ENCODE measurements at regions not wholly inside any gene's neighbourhood (a gene's known extent, or its start where the extent isn't known, plus 50 kb on each side); places are given as distances from the start of the nearest gene placed in this dataset.

GRCh38 chr10:30769361-30769760, 139.8 kb upstream of the LYZL2 start:
- Mint-ChIP-seq H3K9me3 (ENCODE audit: unreplicated experiment) (peaks cover 12% of the 10 kb centered on the region), H3K36me3 (ENCODE audit: unreplicated experiment) (peaks cover 20% of the 10 kb centered on the region), H3K4me1 (ENCODE audit: low read depth, unreplicated experiment) (no peaks in the 10 kb centered on the region), H3K27ac (ENCODE audit: unreplicated experiment) (no peak overlapping the region), H3K4me3 (ENCODE audit: unreplicated experiment) (no peak overlapping the region), H3K27me3 (ENCODE audit: unreplicated experiment) (peaks cover 8% of the 10 kb centered on the region)
- DNase-seq: no peak
- TF ChIP-seq CTCF (IDR thresholded peaks at IDR 0.05; ENCODE audit: partially characterized antibody, unreplicated experiment): no peak

GRCh38 chr10:30765616-30766015, 136.1 kb upstream of the LYZL2 start:
- Mint-ChIP-seq H3K36me3 (ENCODE audit: unreplicated experiment) (peaks cover 11% of the 10 kb centered on the region), H3K9me3 (ENCODE audit: unreplicated experiment) (peaks cover 7% of the 10 kb centered on the region), H3K27me3 (ENCODE audit: unreplicated experiment) (peaks cover 6% of the 10 kb centered on the region), H3K4me3 (ENCODE audit: unreplicated experiment) (no peak overlapping the region), H3K27ac (ENCODE audit: unreplicated experiment) (no peak overlapping the region), H3K4me1 (ENCODE audit: low read depth, unreplicated experiment) (no peaks in the 10 kb centered on the region)
- no peak for TF ChIP-seq CTCF (IDR thresholded peaks at IDR 0.05; ENCODE audit: partially characterized antibody, unreplicated experiment)
- DNase-seq: no peak

- peaks cover 10% of the 10 kb centered on the region for H3K36me3 Mint-ChIP-seq (ENCODE audit: unreplicated experiment)
- no peaks in the 10 kb centered on the region for H3K4me1 Mint-ChIP-seq (ENCODE audit: low read depth, unreplicated experiment)
- H3K9me3 Mint-ChIP-seq (ENCODE audit: unreplicated experiment): peaks cover 8% of the 10 kb centered on the region
- no peak for DNase-seq
- H3K27ac Mint-ChIP-seq (ENCODE audit: unreplicated experiment): no peak overlapping the region
- peaks cover 6% of the 10 kb centered on the region for H3K27me3 Mint-ChIP-seq (ENCODE audit: unreplicated experiment)
- TF ChIP-seq CTCF (IDR thresholded peaks at IDR 0.05; ENCODE audit: partially characterized antibody, unreplicated experiment): no peak
- H3K4me3 Mint-ChIP-seq (ENCODE audit: unreplicated experiment): no peak overlapping the region
These were observed 135.6 kb upstream of the LYZL2 start for GRCh38 chr10:30765022-30765615.

GRCh38 chr10:30763918-30764317, 134.4 kb upstream of the LYZL2 start:
- peaks cover 8% of the 10 kb centered on the region for H3K9me3 Mint-ChIP-seq (ENCODE audit: unreplicated experiment)
- no peak overlapping the region for H3K27ac Mint-ChIP-seq (ENCODE audit: unreplicated experiment)
- TF ChIP-seq CTCF (IDR thresholded peaks at IDR 0.05; ENCODE audit: partially characterized antibody, unreplicated experiment): no peak
- H3K4me1 Mint-ChIP-seq (ENCODE audit: low read depth, unreplicated experiment): no peaks in the 10 kb centered on the region
- no peak overlapping the region for H3K4me3 Mint-ChIP-seq (ENCODE audit: unreplicated experiment)
- H3K27me3 Mint-ChIP-seq (ENCODE audit: unreplicated experiment): peaks cover 6% of the 10 kb centered on the region
- no peak for DNase-seq
- peaks cover 7% of the 10 kb centered on the region for H3K36me3 Mint-ChIP-seq (ENCODE audit: unreplicated experiment)

GRCh38 chr10:30762620-30763019, 133.1 kb upstream of the LYZL2 start:
- Mint-ChIP-seq H3K27me3 (ENCODE audit: unreplicated experiment) (peaks cover 3% of the 10 kb centered on the region), H3K36me3 (ENCODE audit: unreplicated experiment) (no peaks in the 10 kb centered on the region), H3K9me3 (ENCODE audit: unreplicated experiment) (peaks cover 8% of the 10 kb centered on the region), H3K4me3 (ENCODE audit: unreplicated experiment) (no peak overlapping the region), H3K4me1 (ENCODE audit: low read depth, unreplicated experiment) (no peaks in the 10 kb centered on the region), H3K27ac (ENCODE audit: unreplicated experiment) (no peak overlapping the region)
- DNase-seq: no peak
- no peak for TF ChIP-seq CTCF (IDR thresholded peaks at IDR 0.05; ENCODE audit: partially characterized antibody, unreplicated experiment)
